Loucy (cell line): ENCODE measurements at regions not wholly inside any gene's neighbourhood (a gene's known extent, or its start where the extent isn't known, plus 50 kb on each side); places are given as distances from the start of the nearest gene placed in this dataset.

ENCODE experiments used
- EZH2phosphoT487 ChIP-seq: fragments of 200-600 bp; IDR thresholded peaks from 2 replicates; pipeline ENCODE4 v1.6.1; 2018; ENCODE audit warnings: antibody characterized with exemption, mild to moderate bottlenecking, moderate library complexity, borderline replicate concordance
- TF ChIP-seq, protein P1 (sequence below): fragments of 200-600 bp; sonication (generic); conservative IDR thresholded peaks from 2 replicates; pipeline ENCODE4 v1.5.1; 2014; ENCODE audit warnings: mild to moderate bottlenecking, antibody characterized with exemption, low read length

DNA sequence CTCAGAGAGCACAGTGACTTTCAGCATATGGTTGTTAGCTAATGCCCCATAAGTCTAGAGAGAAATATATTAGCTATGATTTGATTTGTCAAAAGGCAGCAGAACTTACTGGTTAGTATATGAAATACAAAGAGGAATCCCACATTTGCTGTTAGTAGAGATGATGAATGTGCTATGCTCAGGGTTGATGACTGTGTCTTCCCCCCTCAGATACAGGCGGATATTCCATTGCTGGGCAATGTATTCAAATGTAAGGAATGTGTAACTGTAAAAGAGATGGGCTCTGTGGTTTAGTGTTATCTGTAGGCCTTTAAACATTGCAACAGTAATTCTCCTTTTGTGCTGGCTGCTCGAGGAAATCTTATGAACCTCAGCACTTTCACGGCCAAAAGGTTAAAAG, 528.9 kb upstream of the ARX start:
- TF ChIP-seq, protein P1, sequence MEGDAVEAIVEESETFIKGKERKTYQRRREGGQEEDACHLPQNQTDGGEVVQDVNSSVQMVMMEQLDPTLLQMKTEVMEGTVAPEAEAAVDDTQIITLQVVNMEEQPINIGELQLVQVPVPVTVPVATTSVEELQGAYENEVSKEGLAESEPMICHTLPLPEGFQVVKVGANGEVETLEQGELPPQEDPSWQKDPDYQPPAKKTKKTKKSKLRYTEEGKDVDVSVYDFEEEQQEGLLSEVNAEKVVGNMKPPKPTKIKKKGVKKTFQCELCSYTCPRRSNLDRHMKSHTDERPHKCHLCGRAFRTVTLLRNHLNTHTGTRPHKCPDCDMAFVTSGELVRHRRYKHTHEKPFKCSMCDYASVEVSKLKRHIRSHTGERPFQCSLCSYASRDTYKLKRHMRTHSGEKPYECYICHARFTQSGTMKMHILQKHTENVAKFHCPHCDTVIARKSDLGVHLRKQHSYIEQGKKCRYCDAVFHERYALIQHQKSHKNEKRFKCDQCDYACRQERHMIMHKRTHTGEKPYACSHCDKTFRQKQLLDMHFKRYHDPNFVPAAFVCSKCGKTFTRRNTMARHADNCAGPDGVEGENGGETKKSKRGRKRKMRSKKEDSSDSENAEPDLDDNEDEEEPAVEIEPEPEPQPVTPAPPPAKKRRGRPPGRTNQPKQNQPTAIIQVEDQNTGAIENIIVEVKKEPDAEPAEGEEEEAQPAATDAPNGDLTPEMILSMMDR = no peak
- TF ChIP-seq EZH2phosphoT487 = no peak
